GM12874 (cell line): ENCODE measurements at regions not wholly inside any gene's neighbourhood (a gene's known extent, or its start where the extent isn't known, plus 50 kb on each side); places are given as distances from the start of the nearest gene placed in this dataset.

ENCODE experiments used
- TF ChIP-seq, protein P1 (sequence below): IDR thresholded peaks from 2 replicates; pipeline ENCODE4 v1.5.1; 2011; ENCODE audit warnings: low read depth, mild to moderate bottlenecking, control low read depth, low read length, moderate library complexity; ENCODE audit not compliant: insufficient read depth

DNA sequence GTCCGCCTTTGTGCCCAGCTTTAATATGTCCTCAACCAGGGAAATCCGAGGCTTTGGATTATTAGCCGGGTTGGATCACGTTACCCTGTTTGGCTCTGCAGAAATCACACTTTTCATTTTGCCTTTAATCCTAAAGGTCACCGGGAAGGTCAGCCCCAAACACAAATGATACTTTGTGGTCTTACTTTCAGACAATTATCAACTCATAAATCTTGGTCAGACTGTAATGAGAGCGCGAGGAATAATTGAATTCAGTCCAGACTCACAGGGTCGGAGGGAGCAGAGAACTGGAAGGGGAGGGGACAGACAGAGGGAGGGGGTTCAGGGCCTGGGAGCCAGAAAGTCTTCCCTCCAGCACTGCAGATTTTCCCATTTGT, 91.7 kb upstream of the NFIA start:
- TF ChIP-seq, protein P1, sequence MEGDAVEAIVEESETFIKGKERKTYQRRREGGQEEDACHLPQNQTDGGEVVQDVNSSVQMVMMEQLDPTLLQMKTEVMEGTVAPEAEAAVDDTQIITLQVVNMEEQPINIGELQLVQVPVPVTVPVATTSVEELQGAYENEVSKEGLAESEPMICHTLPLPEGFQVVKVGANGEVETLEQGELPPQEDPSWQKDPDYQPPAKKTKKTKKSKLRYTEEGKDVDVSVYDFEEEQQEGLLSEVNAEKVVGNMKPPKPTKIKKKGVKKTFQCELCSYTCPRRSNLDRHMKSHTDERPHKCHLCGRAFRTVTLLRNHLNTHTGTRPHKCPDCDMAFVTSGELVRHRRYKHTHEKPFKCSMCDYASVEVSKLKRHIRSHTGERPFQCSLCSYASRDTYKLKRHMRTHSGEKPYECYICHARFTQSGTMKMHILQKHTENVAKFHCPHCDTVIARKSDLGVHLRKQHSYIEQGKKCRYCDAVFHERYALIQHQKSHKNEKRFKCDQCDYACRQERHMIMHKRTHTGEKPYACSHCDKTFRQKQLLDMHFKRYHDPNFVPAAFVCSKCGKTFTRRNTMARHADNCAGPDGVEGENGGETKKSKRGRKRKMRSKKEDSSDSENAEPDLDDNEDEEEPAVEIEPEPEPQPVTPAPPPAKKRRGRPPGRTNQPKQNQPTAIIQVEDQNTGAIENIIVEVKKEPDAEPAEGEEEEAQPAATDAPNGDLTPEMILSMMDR: no peak

DNA sequence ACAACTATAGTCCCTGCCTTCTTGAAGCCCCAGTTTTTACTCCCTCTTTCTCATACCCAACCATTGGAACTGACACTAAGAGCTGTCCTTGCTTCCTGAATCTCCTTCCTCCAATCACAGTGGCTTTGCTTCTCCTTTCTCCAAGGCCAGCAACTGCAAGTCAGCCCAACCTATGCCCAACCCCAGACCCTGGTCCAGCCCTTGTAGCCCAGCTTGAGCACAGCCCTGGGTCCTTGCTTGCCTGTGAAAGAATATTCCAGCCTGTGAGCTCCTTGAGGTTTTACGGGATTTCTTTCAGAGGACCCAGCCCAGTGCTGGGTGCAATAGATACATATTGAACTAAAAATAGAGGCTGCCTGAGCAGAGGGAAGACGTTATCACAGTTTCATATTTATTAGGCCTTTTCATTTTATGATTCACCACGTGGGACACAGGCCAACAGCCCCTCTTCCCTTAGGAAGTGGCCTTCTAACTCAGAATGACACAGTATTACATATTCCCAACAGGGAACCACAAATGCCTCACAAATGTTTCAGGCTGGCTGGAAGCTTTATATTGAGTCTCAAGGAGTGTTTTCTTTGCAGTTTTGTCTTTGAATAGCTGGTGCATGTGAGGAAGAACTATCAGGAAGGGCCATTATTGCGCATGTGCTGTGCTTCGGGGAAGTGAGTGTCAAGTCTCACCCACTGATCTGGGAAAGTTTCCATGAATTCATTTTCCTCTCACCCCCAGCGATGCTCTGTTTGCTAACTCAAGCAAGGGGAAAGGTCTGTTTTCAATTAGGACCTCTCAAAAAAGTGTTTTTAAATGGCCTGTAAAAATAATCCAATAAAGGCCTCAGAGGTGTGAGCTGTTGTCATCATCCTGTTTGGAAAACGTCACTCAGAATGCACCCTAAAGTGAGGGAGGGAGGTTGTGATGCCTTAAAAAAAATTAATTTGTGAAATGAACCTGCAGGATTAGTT, 92.3 kb upstream of the NFIA start:
- TF ChIP-seq, protein P1: no peak

DNA sequence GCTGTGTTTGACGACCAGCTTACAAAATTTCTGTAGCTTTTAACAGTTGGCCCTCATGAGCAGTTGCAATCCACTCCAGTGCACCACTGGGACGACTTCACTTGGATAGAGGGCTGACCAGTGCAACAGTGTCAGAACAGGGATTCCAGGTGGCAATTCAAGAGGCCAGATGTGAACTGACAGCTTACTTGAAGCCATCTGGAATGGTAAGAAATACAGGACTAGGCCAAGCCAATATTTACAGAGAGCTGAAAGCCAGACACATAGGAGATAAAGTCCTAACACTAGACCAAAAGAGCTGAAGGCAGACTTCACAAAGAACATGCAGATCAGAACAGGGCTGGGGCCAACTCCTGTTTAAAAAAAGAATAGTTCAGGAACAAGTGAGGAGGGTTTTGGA, 93.5 kb upstream of the NFIA start:
- TF ChIP-seq, protein P1: no peak

DNA sequence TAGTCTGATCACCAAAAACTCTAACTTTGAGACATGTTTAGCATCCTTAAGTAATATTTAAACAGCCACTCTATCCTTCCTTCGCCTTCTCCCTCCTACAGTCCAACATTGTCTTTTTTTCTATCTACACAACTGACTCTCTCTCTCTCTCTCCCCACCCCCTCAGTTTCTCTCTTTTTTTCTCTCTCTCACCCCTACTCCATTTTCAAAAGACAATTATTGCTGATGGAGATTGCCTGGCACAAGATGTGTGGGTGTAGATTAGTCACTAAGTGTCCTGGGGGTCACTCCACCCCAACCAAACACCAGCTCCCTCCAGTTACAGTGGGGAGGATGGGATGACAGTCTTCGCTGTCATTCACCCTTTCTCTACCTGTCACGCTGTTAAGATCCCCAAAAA, 94.5 kb upstream of the NFIA start:
- TF ChIP-seq, protein P1: no peak

DNA sequence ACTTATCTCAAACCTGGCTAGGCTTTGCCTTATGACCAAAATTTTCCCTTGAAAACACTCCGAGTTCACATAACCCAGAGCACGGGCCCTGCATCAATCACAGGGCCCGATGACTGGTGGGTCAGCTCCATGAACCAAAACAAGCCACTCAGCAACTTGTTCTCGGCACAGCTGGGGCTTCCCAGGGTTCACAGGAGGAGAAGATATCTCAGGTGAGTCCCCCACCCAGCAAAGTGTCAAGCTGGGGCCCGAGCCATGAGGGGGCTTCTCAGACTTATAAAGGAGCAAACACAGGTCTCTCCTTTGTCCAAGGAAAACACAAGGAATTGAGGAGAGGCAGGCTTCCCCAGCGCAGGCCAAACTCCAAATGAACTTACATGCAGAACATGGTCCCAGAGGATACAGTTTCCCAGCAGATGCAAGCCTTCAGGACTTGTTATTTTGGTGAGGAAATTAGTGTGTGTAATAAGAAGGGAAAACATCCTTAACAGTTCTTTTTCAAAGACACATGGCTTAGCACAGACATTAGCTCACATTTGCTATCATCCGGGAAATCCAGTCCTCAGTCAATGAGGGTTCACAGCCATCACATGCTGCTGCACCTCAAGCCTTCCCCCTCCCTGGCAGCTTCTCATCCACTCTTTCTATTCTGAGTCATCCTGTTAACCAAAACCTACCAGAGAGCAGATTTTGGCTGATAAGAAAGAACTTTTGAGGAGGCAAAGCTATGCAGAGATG, 98.1 kb upstream of the NFIA start:
- TF ChIP-seq, protein P1: no peak

DNA sequence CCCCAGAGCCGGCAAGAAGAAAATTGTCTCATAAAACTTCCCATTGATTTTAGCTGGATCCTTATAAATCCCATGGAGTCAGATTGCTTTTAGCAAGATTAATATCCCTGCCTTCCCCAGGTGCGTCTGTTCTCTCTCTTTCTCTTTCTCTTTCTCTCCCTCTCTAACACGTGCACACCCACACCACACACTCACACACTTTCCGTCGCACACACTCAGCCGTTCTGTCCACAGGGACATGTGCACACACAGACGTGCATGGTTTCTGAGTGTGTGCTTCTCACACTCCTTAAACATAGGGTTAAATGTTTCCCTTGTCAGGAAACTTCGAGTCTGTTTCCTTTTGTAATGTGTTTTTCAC, 98.7 kb upstream of the NFIA start:
- TF ChIP-seq, protein P1: no peak

DNA sequence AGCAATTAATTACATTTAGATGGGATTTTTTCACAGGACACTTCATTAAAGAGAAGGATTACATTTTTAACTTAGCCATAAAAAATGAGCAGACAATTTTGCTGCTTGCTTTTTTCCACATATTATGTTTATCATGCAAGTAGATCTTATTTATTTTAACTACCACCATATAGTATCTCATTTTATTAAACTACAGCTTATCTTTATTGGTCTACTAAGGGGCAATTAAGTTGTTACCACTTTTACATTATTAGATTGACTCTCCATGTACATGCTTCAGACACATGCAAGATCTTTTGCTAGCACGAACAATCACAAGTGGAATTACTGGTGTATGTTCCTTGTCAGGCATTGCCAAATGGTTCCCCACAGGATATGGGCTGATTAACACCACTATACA, 99.8 kb upstream of the NFIA start:
- TF ChIP-seq, protein P1: no peak
